Vagina (tissue), 2 donors: ENCODE measurements at regions not wholly inside any gene's neighbourhood (a gene's known extent, or its start where the extent isn't known, plus 50 kb on each side); places are given as distances from the start of the nearest gene placed in this dataset.

Experiments
- DNase-seq, 2 donors: peaks; one replicate each; pipeline ENCODE4 v3.0.0-alpha.2; 2017; ENCODE audit errors: extremely low spot score in 2 of 2
- H3K27ac ChIP-seq: fragments of 200-600 bp; sonication (generic); one replicate; pipeline ENCODE4 v1.5.1; 2019
- H3K27me3 ChIP-seq: fragments of 200-600 bp; sonication (generic); one replicate; pipeline ENCODE4 v1.5.1; 2019
- H3K36me3 ChIP-seq, 2 donors: fragments of 200-600 bp; sonication (generic); one replicate each; pipeline ENCODE4 v1.5.1; 2017 to 2019
- H3K4me1 ChIP-seq: fragments of 200-600 bp; sonication (generic); one replicate; pipeline ENCODE4 v1.5.1; 2019
- H3K4me3 ChIP-seq, 2 donors: fragments of 200-600 bp; sonication (generic); 1 replicate in 1 of 2; 2 replicates in 1 of 2; pipeline ENCODE4 v1.5.1; 2016 to 2019
- H3K9me3 ChIP-seq: fragments of 200-600 bp; sonication (generic); one replicate; pipeline ENCODE4 v1.5.1; 2019
- POLR2A ChIP-seq, 2 donors: fragments of 450-650 bp; IDR thresholded peaks; one replicate each; pipeline ENCODE4 v1.6.1; 2017; ENCODE audit warnings: antibody characterized with exemption in 2 of 2, mild to moderate bottlenecking in 2 of 2, moderate library complexity in 2 of 2
- POLR2AphosphoS5 ChIP-seq, 2 donors: sonication (generic); formaldehyde crosslinking; IDR thresholded peaks; one replicate each; pipeline ENCODE4 v1.9.0; 2017; ENCODE audit warnings: antibody characterized with exemption in 2 of 2, mild to moderate bottlenecking in 2 of 2, low read depth in 1 of 2; ENCODE audit not compliant: insufficient read depth in 1 of 2
- intact Hi-C: fragments of 100-400 bp; cut with DNase I; formaldehyde crosslinking; loops from one replicate; pipeline ENCODE4 v1.15.1; 2023
- TF ChIP-seq, protein P1 (sequence below), 3 experiments: fragments of 450-650 bp in 2 of 3; fragments of 200-600 bp in 1 of 3; sonication (generic) in 1 of 3; IDR thresholded peaks; one replicate each; pipeline ENCODE4 v1.5.1; 2017 to 2019; ENCODE audit warnings: antibody characterized with exemption in 3 of 3, mild to moderate bottlenecking in 2 of 3, moderate library complexity in 2 of 3

DNA sequence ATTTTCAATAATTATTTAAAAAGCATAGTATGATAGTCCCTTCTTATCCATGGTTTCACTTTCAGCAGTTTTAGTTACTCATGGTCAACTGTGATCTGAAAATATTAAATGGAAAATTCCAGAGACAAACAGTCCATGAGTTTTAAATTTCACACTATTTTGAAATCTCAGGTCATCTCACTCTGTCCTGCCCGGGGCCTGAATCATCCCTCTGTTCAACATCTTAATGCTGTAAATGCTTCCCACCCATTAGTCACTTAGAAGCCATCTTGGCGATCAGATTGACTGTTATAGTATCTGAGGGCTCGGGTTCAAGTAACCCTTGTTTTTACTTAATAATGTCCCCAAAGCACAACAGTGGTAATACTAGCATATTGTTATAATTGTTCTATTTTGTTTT lies 1509.3 kb downstream of the FAM181B start:
- no peak for DNase-seq
- intact Hi-C loops, result no loop called here

DNA sequence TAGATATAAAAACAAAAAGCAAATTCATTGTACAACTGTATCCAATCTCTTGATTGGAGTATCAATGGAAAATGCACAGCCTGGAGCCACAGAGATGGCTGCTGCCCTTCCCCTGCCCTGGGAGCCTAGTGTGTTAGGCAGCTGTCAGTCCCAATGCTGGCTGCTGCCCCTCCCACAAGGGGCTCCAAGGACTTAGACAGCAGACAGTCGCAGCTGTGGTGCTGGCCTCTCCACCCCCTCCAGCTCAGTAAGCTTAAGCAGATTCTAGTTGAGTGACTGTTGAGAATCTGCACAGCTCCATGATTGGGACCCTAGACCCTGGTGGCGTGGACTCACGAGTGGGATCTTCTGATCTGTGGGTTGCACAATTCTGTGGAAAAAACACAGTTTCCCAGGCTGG lies 1511.2 kb downstream of the FAM181B start:
- H3K9me3 ChIP-seq, result no peaks in the 10 kb centered on the region
- no peak overlapping the region for H3K4me3 ChIP-seq
- intact Hi-C loops, result no loop called here
- no peaks in the 10 kb centered on the region for H3K27me3 ChIP-seq
- H3K27ac ChIP-seq, result no peak overlapping the region
- TF ChIP-seq POLR2A (IDR thresholded peaks at IDR 0.05) (no peak), POLR2AphosphoS5 (IDR thresholded peaks at IDR 0.05; ENCODE audit: insufficient read depth in 1 of 2, low read depth in 1 of 2) (no peak)
- TF ChIP-seq, protein P1, sequence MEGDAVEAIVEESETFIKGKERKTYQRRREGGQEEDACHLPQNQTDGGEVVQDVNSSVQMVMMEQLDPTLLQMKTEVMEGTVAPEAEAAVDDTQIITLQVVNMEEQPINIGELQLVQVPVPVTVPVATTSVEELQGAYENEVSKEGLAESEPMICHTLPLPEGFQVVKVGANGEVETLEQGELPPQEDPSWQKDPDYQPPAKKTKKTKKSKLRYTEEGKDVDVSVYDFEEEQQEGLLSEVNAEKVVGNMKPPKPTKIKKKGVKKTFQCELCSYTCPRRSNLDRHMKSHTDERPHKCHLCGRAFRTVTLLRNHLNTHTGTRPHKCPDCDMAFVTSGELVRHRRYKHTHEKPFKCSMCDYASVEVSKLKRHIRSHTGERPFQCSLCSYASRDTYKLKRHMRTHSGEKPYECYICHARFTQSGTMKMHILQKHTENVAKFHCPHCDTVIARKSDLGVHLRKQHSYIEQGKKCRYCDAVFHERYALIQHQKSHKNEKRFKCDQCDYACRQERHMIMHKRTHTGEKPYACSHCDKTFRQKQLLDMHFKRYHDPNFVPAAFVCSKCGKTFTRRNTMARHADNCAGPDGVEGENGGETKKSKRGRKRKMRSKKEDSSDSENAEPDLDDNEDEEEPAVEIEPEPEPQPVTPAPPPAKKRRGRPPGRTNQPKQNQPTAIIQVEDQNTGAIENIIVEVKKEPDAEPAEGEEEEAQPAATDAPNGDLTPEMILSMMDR (IDR thresholded peaks at IDR 0.05), result no peak
- H3K4me1 ChIP-seq, result no peaks in the 10 kb centered on the region
- H3K36me3 ChIP-seq, result no peaks in the 10 kb centered on the region
- no peak for DNase-seq

More for the DNA sequence above, 1509.3 kb downstream of the FAM181B start:
- H3K9me3 ChIP-seq, result no peaks in the 10 kb centered on the region
- H3K27me3 ChIP-seq, result no peaks in the 10 kb centered on the region
- H3K4me3 ChIP-seq, result no peak overlapping the region
- H3K4me1 ChIP-seq, result no peaks in the 10 kb centered on the region
- TF ChIP-seq, protein P1 (IDR thresholded peaks at IDR 0.05), result no peak
- TF ChIP-seq POLR2AphosphoS5 (IDR thresholded peaks at IDR 0.05; ENCODE audit: insufficient read depth in 1 of 2, low read depth in 1 of 2) (no peak), POLR2A (IDR thresholded peaks at IDR 0.05) (no peak)
- no peaks in the 10 kb centered on the region for H3K36me3 ChIP-seq
- no peak overlapping the region for H3K27ac ChIP-seq

- no peak for TF ChIP-seq POLR2A (IDR thresholded peaks at IDR 0.05)
- TF ChIP-seq, protein P1 (IDR thresholded peaks at IDR 0.05), result no peak
- Histone ChIP-seq H3K27ac (no peak overlapping the region), H3K9me3 (no peaks in the 10 kb centered on the region), H3K4me3 (no peak overlapping the region), H3K27me3 (no peaks in the 10 kb centered on the region), H3K4me1 (no peaks in the 10 kb centered on the region), H3K36me3 (no peaks in the 10 kb centered on the region)
- DNase-seq, result no peak
- intact Hi-C loops, result no loop called here
Measured at GRCh38 chr11:81220146-81220895, 1513.3 kb downstream of the FAM181B start.

DNA sequence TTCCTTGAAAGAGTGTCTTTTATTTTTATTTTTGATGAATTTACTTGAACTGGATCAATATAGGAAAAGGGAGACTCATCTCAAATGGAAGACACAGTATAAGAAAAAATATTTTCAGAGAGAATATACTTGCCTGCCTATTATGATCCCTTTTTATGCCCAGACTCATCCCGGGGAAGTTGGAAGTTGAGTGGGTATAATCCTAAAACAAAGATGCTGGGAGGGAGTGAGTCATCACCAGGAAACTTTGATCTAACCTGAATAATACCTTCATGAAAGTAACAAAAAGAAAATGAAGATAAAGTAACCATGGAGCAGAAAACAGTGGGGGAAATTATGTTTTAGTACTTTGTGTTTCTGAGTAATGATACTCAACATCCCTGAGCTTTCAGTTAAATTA lies 1514.0 kb downstream of the FAM181B start:
- intact Hi-C loops, result loop anchor here (5.0 kb wide), 1 partner anchor 1727 kb away; no protein-coding TSS in a partner anchor
- no peak overlapping the region for H3K27ac ChIP-seq
- no peaks in the 10 kb centered on the region for H3K36me3 ChIP-seq
- DNase-seq, result no peak
- H3K9me3 ChIP-seq, result no peaks in the 10 kb centered on the region
- H3K27me3 ChIP-seq, result no peaks in the 10 kb centered on the region
- no peak overlapping the region for H3K4me3 ChIP-seq
- H3K4me1 ChIP-seq, result no peaks in the 10 kb centered on the region
- TF ChIP-seq POLR2AphosphoS5 (IDR thresholded peaks at IDR 0.05; ENCODE audit: insufficient read depth in 1 of 2, low read depth in 1 of 2) (no peak), POLR2A (IDR thresholded peaks at IDR 0.05) (no peak)
- TF ChIP-seq, protein P1 (IDR thresholded peaks at IDR 0.05), result no peak

- intact Hi-C loops, result loop anchor here (5.0 kb wide), 1 partner anchor 1726 kb away; no protein-coding TSS in a partner anchor
- no peak for DNase-seq
- TF ChIP-seq POLR2A (IDR thresholded peaks at IDR 0.05) (no peak), POLR2AphosphoS5 (IDR thresholded peaks at IDR 0.05; ENCODE audit: insufficient read depth in 1 of 2, low read depth in 1 of 2) (no peak)
- TF ChIP-seq, protein P1 (IDR thresholded peaks at IDR 0.05), result no peak
- H3K36me3 ChIP-seq, result no peaks in the 10 kb centered on the region
- H3K9me3 ChIP-seq, result no peaks in the 10 kb centered on the region
- H3K4me1 ChIP-seq, result no peaks in the 10 kb centered on the region
- H3K27ac ChIP-seq, result no peak overlapping the region
- H3K4me3 ChIP-seq, result no peak overlapping the region
- H3K27me3 ChIP-seq, result no peaks in the 10 kb centered on the region
Measured at GRCh38 chr11:81218440-81218839, 1515.2 kb downstream of the FAM181B start.
